ENCODE measurements at regions not wholly inside any gene's neighbourhood (a gene's known extent, or its start where the extent isn't known, plus 50 kb on each side); places are given as distances from the start of the nearest gene placed in this dataset.

DNA sequence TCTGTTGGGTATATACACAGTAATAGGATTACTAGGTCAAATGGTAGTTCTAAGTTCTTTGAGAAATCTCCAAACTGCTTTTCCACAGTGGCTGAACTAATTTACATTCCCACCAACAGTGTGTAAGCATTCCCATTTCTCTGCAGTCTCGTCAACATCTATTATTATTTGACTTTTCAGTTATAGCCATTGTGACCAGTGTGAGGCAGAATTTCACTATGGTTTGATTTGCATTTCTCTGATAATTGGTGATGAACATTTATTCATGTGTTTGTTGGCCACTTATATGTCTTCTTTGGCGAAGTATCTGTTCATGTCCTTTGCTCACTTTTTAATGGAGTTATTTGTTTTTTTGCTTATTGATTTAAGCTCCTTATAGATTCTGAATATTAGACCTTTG is 596.2 kb upstream of the DAB2 start:
- no peak for DNase-seq (ENCODE audit: low read depth)
- TF ChIP-seq, protein P1, sequence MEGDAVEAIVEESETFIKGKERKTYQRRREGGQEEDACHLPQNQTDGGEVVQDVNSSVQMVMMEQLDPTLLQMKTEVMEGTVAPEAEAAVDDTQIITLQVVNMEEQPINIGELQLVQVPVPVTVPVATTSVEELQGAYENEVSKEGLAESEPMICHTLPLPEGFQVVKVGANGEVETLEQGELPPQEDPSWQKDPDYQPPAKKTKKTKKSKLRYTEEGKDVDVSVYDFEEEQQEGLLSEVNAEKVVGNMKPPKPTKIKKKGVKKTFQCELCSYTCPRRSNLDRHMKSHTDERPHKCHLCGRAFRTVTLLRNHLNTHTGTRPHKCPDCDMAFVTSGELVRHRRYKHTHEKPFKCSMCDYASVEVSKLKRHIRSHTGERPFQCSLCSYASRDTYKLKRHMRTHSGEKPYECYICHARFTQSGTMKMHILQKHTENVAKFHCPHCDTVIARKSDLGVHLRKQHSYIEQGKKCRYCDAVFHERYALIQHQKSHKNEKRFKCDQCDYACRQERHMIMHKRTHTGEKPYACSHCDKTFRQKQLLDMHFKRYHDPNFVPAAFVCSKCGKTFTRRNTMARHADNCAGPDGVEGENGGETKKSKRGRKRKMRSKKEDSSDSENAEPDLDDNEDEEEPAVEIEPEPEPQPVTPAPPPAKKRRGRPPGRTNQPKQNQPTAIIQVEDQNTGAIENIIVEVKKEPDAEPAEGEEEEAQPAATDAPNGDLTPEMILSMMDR (IDR thresholded peaks at IDR 0.05; ENCODE audit: insufficient read depth, low read depth, low read length, missing control alignments) = no peak
- H3K4me3 ChIP-seq (ENCODE audit: low read length) = no peak overlapping the region

DNA sequence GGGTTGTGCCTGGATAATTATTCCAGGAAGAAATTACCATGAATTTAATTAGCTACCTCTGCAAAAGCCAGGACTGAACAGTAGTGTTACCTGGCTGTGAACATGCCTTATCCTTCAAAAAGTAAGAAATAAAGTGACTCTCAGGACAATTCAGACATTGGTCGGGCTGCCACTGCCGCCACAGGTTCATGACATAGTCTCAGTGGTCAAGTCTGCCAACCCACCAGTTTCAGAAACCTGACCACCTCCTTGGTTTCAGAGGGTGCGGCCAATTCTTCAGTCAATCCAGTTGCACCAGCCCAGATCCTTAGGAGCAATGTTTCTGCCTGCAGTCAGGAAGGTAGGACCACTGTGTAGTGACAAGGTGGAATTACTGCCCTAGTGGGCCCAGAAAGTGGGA is 593.1 kb upstream of the DAB2 start:
- TF ChIP-seq, protein P1 (IDR thresholded peaks at IDR 0.05; ENCODE audit: insufficient read depth, low read depth, low read length, missing control alignments) = no peak
- no peak for DNase-seq (ENCODE audit: low read depth)
- H3K4me3 ChIP-seq (ENCODE audit: low read length) = no peak overlapping the region

DNA sequence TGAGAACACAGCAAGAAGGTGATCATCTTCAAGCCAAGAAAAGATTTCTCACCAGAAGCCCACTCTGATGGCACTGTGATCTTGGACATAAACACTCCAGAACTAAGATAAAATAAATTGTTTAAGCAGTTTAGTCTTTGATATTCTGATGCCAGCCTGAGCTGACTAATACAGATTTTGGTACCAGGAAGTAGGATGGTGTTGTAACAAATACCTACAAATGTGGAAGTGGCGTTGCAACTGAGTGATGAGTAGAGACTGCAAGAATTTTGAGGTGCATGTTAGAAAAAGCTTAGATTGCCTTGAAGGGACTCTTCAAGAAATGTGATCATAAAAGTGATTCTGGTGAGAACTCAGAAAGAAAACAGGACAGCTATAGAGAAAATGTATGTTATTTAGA is 592.4 kb upstream of the DAB2 start:
- DNase-seq (ENCODE audit: low read depth) = peak; percentile 73
- TF ChIP-seq, protein P1 (IDR thresholded peaks at IDR 0.05; ENCODE audit: insufficient read depth, low read depth, low read length, missing control alignments) = no peak
- no peak overlapping the region for H3K4me3 ChIP-seq (ENCODE audit: low read length)

DNA sequence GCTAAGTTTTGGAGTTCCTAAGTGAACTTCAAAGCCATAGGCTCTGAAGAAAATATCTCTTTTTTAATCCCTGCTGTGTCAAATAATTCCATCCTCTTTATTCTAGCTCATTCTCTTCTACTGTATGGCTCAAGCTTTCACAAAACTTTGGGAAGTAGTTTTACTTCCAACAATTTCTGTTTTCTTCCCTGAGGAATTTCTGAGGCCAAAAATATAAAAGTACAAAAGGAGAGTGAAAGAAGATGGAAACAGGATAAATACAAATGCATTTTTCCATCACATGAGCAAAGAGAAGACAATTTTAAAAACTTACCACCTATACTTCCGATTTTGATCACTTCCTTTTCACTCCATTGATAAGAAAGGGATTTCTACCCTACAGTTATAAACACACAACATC is 585.7 kb upstream of the DAB2 start:
- no peak for DNase-seq (ENCODE audit: low read depth)
- H3K4me3 ChIP-seq (ENCODE audit: low read length) = no peak overlapping the region
- TF ChIP-seq, protein P1 (IDR thresholded peaks at IDR 0.05; ENCODE audit: insufficient read depth, low read depth, low read length, missing control alignments) = no peak

DNA sequence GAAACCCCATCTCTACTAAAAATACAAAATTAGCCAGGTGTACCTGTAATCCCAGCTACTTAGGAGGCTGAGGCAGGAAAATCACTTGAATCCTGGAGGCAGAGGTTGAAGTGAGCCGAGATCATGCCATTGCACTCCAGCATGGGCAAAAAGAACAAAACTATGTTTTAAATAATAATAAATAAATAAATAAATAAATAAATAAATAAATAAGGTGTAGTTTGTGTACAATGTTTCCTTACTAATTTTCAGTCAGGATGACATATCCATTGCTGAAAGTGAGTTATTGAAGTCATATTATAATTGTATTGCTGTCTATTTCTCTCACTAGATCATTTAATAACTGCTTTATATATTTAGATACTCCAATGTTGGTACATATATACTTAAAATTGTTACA is 581.5 kb upstream of the DAB2 start:
- TF ChIP-seq, protein P1 (IDR thresholded peaks at IDR 0.05; ENCODE audit: insufficient read depth, low read depth, low read length, missing control alignments) = no peak

DNA sequence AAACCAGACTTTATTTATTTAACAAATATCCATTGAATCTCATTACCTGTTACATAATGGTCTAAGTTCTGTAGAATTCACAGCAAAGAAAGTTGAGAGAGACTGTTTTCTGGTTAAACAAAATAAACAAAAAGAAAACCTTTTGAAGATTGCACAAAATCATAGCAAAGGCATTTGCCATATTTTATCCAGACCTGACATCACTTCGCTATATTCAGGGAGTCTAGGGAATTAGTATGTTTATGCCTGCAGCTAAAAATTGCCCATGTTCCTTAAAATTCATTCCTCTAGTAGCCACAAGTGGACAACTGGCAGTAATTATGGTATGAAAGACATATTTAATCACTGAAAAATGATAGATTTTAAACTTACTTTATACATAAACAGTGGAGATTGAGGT is 577.0 kb upstream of the DAB2 start:
- TF ChIP-seq, protein P1 (IDR thresholded peaks at IDR 0.05; ENCODE audit: insufficient read depth, low read depth, low read length, missing control alignments) = no peak
- DNase-seq (ENCODE audit: low read depth) = no peak
- no peak overlapping the region for H3K4me3 ChIP-seq (ENCODE audit: low read length)

More for the DNA sequence above, 581.5 kb upstream of the DAB2 start:
- DNase-seq (ENCODE audit: low read depth) = no peak
- no peak overlapping the region for H3K4me3 ChIP-seq (ENCODE audit: low read length)

DNA sequence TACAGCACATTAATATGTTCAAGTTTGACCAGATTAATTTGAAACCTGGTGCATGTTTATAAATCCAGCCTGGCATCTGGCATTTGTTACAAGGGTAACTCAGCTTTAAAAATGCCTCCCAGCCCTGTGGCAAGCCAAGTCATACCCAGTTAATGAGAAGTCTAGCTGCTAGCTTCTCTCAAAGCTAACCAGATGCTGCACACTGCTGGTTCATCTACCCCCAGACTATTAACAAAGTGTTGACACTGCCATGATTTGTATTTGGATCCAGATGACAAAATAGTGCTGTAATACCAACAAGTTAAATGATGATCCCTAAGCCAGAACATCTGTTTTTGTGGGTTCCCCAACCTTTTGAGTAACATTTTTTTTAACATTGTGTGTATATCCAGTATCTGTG is 573.7 kb upstream of the DAB2 start:
- TF ChIP-seq, protein P1 (IDR thresholded peaks at IDR 0.05; ENCODE audit: insufficient read depth, low read depth, low read length, missing control alignments) = no peak
- DNase-seq (ENCODE audit: low read depth) = no peak
- H3K4me3 ChIP-seq (ENCODE audit: low read length) = no peak overlapping the region
